Esophagus muscularis mucosa (tissue), 4 donors: ENCODE measurements at regions not wholly inside any gene's neighbourhood (a gene's known extent, or its start where the extent isn't known, plus 50 kb on each side); places are given as distances from the start of the nearest gene placed in this dataset.

Source experiments
- CTCF ChIP-seq, 3 experiments: fragments of 200-600 bp in 2 of 3; fragments of 450-650 bp in 1 of 3; sonication (generic) in 2 of 3; IDR thresholded peaks; one replicate each; pipeline ENCODE4 v1.5.1; 2017 to 2019; ENCODE audit warnings: antibody characterized with exemption in 3 of 3, mild to moderate bottlenecking in 2 of 3, moderate library complexity in 1 of 3
- EP300 ChIP-seq: sonication (generic); formaldehyde crosslinking; IDR thresholded peaks from one replicate; pipeline ENCODE4 v1.6.1; 2017; ENCODE audit warnings: antibody characterized with exemption
- POLR2A ChIP-seq: fragments of 450-650 bp; IDR thresholded peaks from one replicate; pipeline ENCODE4 v1.6.1; 2017; ENCODE audit warnings: antibody characterized with exemption, moderate library complexity, mild to moderate bottlenecking, low read depth

GRCh38 chr11:45446998-45447397 lies 160.9 kb upstream of the SYT13 start:
- no peak for TF ChIP-seq POLR2A
- no peak for TF ChIP-seq CTCF (IDR thresholded peaks at IDR 0.05)
- no peak for TF ChIP-seq EP300
